Activated naive CD8-positive, alpha-beta T cell treated with anti-CD3 and anti-CD28 coated beads for 36 hours (primary cell): ENCODE measurements at regions not wholly inside any gene's neighbourhood (a gene's known extent, or its start where the extent isn't known, plus 50 kb on each side); places are given as distances from the start of the nearest gene placed in this dataset.

Source experiments
- DNase-seq: peaks from one replicate; pipeline ENCODE4 v3.0.0; 2021
- H3K27ac Mint-ChIP-seq: one replicate; pipeline ENCODE4 v1.8.0; 2022; ENCODE audit warnings: mild to moderate bottlenecking, moderate library complexity, mixed read lengths
- H3K27me3 Mint-ChIP-seq: one replicate; pipeline ENCODE4 v1.8.0; 2022; ENCODE audit warnings: mild to moderate bottlenecking, mixed read lengths
- H3K36me3 Mint-ChIP-seq: one replicate; pipeline ENCODE4 v1.8.0; 2021; ENCODE audit warnings: mild to moderate bottlenecking, mixed read lengths
- H3K4me1 Mint-ChIP-seq: one replicate; pipeline ENCODE4 v1.8.0; 2021; ENCODE audit warnings: mixed read lengths
- H3K4me3 Mint-ChIP-seq: one replicate; pipeline ENCODE4 v1.8.0; 2022; ENCODE audit warnings: mild to moderate bottlenecking, moderate library complexity, mixed read lengths
- H3K9me3 Mint-ChIP-seq: one replicate; pipeline ENCODE4 v1.8.0; 2022; ENCODE audit warnings: mixed read lengths

GRCh38 chr6:3601570-3601969, 144.7 kb upstream of the SLC22A23 start:
- Mint-ChIP-seq H3K4me1 (peaks cover 2% of the 10 kb centered on the region), H3K27me3 (peaks cover 25% of the 10 kb centered on the region), H3K36me3 (peaks cover 8% of the 10 kb centered on the region), H3K9me3 (peaks cover 19% of the 10 kb centered on the region), H3K4me3 (no peak overlapping the region), H3K27ac (no peak overlapping the region)
- DNase-seq = no peak

GRCh38 chr6:3597500-3598064, 140.7 kb upstream of the SLC22A23 start:
- Mint-ChIP-seq H3K36me3 (peaks cover 8% of the 10 kb centered on the region), H3K9me3 (peaks cover 18% of the 10 kb centered on the region), H3K27ac (no peak overlapping the region), H3K4me1 (no peaks in the 10 kb centered on the region), H3K27me3 (peaks cover 22% of the 10 kb centered on the region), H3K4me3 (no peak overlapping the region)
- DNase-seq = no peak

GRCh38 chr6:3596766-3597165, 139.9 kb upstream of the SLC22A23 start:
- no peaks in the 10 kb centered on the region for H3K4me1 Mint-ChIP-seq
- DNase-seq = no peak
- H3K27me3 Mint-ChIP-seq = peaks cover 22% of the 10 kb centered on the region
- H3K9me3 Mint-ChIP-seq = peaks cover 12% of the 10 kb centered on the region
- H3K27ac Mint-ChIP-seq = no peak overlapping the region
- no peak overlapping the region for H3K4me3 Mint-ChIP-seq
- peaks cover 4% of the 10 kb centered on the region for H3K36me3 Mint-ChIP-seq

DNA sequence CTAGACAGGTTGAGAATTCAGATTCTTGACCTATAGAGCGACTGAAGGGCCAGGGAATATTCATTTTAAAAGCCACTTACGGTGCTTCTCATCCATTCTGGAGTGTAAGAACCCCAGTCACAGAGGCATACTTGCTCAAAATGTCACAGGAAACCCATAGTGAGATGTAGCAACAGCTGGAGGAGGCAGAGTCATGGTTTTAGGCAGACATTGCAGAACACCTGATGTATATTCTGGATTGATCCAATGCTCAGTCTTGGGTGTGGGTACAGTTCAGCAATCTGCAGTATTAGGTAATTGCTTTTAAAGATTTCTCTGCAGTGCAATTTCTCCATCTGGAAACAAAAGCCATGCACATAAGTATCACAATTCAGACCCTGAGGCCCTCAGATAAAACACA, 137.4 kb upstream of the SLC22A23 start:
- Mint-ChIP-seq H3K9me3 (no peaks in the 10 kb centered on the region), H3K27ac (no peak overlapping the region), H3K4me3 (no peak overlapping the region), H3K36me3 (no peaks in the 10 kb centered on the region), H3K4me1 (no peaks in the 10 kb centered on the region), H3K27me3 (peaks cover 2% of the 10 kb centered on the region)
- DNase-seq = no peak

GRCh38 chr6:3593161-3593560, 136.3 kb upstream of the SLC22A23 start:
- no peaks in the 10 kb centered on the region for H3K27me3 Mint-ChIP-seq
- no peak overlapping the region for H3K27ac Mint-ChIP-seq
- no peaks in the 10 kb centered on the region for H3K4me1 Mint-ChIP-seq
- no peak overlapping the region for H3K4me3 Mint-ChIP-seq
- H3K9me3 Mint-ChIP-seq = no peaks in the 10 kb centered on the region
- no peak for DNase-seq
- H3K36me3 Mint-ChIP-seq = no peaks in the 10 kb centered on the region

DNA sequence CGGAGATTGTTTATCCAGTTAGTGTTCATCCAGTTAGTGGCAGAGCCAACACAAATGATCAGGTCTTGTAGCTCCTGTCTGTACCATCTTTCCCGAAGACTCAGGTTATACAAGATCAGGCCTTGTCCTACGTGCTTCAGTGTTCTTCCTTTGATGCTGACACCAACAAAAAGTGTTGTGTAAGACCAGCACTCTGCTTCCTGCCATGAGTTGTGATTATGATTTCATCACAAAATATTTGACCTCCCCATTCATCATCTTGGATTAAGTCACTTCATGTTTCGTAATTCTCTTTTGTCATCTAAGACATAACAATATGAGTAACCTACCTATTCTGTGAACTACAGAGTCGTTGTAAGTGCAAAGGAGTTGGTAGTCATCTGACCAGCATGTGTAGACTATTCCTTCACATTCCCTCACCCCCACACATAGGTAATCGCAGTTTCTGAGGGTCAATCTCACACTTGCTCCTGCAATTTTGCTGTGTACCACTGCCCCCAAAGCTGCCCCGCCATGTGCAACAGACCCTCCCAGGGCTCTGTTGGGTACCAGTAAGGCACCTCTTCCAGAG, 135.6 kb upstream of the SLC22A23 start:
- H3K27ac Mint-ChIP-seq = no peak overlapping the region
- H3K4me1 Mint-ChIP-seq = no peaks in the 10 kb centered on the region
- no peak for DNase-seq
- H3K27me3 Mint-ChIP-seq = no peaks in the 10 kb centered on the region
- peaks cover 1% of the 10 kb centered on the region for H3K9me3 Mint-ChIP-seq
- no peak overlapping the region for H3K4me3 Mint-ChIP-seq
- no peaks in the 10 kb centered on the region for H3K36me3 Mint-ChIP-seq

- H3K9me3 Mint-ChIP-seq = peaks cover 1% of the 10 kb centered on the region
- H3K27me3 Mint-ChIP-seq = no peaks in the 10 kb centered on the region
- no peak overlapping the region for H3K4me3 Mint-ChIP-seq
- H3K36me3 Mint-ChIP-seq = no peaks in the 10 kb centered on the region
- no peaks in the 10 kb centered on the region for H3K4me1 Mint-ChIP-seq
- H3K27ac Mint-ChIP-seq = no peak overlapping the region
- no peak for DNase-seq
These were observed 135.1 kb upstream of the SLC22A23 start for GRCh38 chr6:3591970-3592369.

DNA sequence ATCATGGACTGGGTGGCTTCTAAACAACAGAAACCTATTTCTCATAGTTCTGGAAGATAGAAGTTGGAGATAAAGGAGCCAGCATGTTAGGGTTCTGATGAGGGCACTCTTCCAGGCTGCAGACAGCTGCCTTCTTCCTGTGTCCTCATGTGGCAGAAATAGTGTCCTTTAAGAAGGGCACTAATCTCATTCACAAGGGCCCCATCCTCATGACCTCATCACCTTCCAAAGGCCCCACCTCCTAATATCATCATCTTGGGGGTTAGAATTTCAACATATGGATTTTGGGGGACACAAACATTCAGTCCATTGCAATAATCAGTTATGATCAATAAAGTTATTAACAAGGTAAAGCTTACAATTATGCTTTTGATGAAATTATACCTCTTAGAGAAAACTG, 130.8 kb upstream of the SLC22A23 start:
- no peak for DNase-seq
- H3K27me3 Mint-ChIP-seq = no peaks in the 10 kb centered on the region

GRCh38 chr6:3585320-3585935, 128.6 kb upstream of the SLC22A23 start:
- H3K4me3 Mint-ChIP-seq = no peak overlapping the region
- H3K9me3 Mint-ChIP-seq = peaks cover 1% of the 10 kb centered on the region
- H3K4me1 Mint-ChIP-seq = peaks cover 2% of the 10 kb centered on the region
- no peak for DNase-seq
- H3K36me3 Mint-ChIP-seq = no peaks in the 10 kb centered on the region
- no peaks in the 10 kb centered on the region for H3K27me3 Mint-ChIP-seq
- no peak overlapping the region for H3K27ac Mint-ChIP-seq

More for the DNA sequence above, 130.8 kb upstream of the SLC22A23 start:
- peaks cover 1% of the 10 kb centered on the region for H3K9me3 Mint-ChIP-seq
- H3K36me3 Mint-ChIP-seq = no peaks in the 10 kb centered on the region
- H3K4me3 Mint-ChIP-seq = no peak overlapping the region
- H3K4me1 Mint-ChIP-seq = peaks cover 2% of the 10 kb centered on the region
- H3K27ac Mint-ChIP-seq = no peak overlapping the region

- Mint-ChIP-seq H3K36me3 (no peaks in the 10 kb centered on the region), H3K27ac (no peak overlapping the region), H3K4me3 (no peak overlapping the region), H3K27me3 (no peaks in the 10 kb centered on the region), H3K9me3 (peaks cover 1% of the 10 kb centered on the region), H3K4me1 (peaks cover 2% of the 10 kb centered on the region)
- DNase-seq = no peak
These were observed 127.8 kb upstream of the SLC22A23 start for GRCh38 chr6:3584606-3585005.

DNA sequence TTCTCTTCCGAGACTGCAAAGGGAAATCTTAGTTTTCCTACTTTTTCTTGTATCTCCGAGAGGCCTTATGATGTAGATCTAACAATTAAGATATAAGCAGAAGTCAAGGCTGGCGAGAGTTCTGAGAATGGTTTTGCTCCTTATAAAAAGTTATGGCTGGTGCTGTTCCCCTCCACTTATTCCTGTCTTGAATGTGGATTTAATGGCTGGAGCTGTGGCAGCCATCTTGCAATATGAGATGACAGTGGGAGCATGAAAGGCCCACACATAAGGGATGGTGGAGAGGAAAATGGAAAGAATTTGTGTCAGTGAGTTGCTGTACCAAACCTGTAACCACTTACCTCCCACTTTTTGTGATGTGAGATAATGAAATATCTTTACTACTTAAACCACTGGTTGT, 124.6 kb upstream of the SLC22A23 start:
- Mint-ChIP-seq H3K27ac (no peak overlapping the region), H3K9me3 (no peaks in the 10 kb centered on the region), H3K27me3 (no peaks in the 10 kb centered on the region), H3K36me3 (no peaks in the 10 kb centered on the region), H3K4me1 (peaks cover 2% of the 10 kb centered on the region), H3K4me3 (no peak overlapping the region)
- no peak for DNase-seq

GRCh38 chr6:3579652-3580175, 122.9 kb upstream of the SLC22A23 start:
- Mint-ChIP-seq H3K27me3 (no peaks in the 10 kb centered on the region), H3K9me3 (no peaks in the 10 kb centered on the region), H3K27ac (no peak overlapping the region), H3K4me1 (no peaks in the 10 kb centered on the region), H3K36me3 (no peaks in the 10 kb centered on the region), H3K4me3 (no peak overlapping the region)
- no peak for DNase-seq

DNA sequence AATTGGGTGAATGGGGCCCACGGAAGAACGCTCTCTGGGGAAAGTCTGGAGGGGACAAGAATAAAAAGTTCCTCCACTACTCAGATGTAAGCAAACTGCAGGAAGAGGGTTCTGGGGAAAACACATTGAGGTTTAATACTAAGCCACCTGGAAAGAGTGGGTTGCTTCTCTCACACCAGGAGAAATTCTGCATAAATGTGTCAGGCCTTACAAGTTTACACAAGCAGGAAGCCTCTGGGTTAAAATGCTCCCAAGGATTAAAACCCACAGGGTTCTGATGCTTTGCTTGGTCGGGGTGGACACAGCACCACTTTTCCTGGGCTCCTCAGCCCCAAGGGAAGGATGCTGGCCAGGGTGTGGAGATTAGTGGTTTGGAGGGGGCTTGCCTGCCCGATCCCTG, 122.1 kb upstream of the SLC22A23 start:
- Mint-ChIP-seq H3K4me1 (no peaks in the 10 kb centered on the region), H3K4me3 (no peak overlapping the region), H3K9me3 (no peaks in the 10 kb centered on the region), H3K27me3 (no peaks in the 10 kb centered on the region), H3K36me3 (no peaks in the 10 kb centered on the region), H3K27ac (no peak overlapping the region)
- no peak for DNase-seq

- Mint-ChIP-seq H3K9me3 (no peaks in the 10 kb centered on the region), H3K4me3 (no peak overlapping the region), H3K27me3 (no peaks in the 10 kb centered on the region), H3K36me3 (no peaks in the 10 kb centered on the region), H3K27ac (no peak overlapping the region), H3K4me1 (no peaks in the 10 kb centered on the region)
- no peak for DNase-seq
These were observed 120.7 kb upstream of the SLC22A23 start for GRCh38 chr6:3577517-3577916.

GRCh38 chr6:3575701-3576100, 118.9 kb upstream of the SLC22A23 start:
- no peak overlapping the region for H3K4me3 Mint-ChIP-seq
- no peaks in the 10 kb centered on the region for H3K9me3 Mint-ChIP-seq
- no peaks in the 10 kb centered on the region for H3K27me3 Mint-ChIP-seq
- no peak overlapping the region for H3K27ac Mint-ChIP-seq
- no peak for DNase-seq
- no peaks in the 10 kb centered on the region for H3K4me1 Mint-ChIP-seq
- H3K36me3 Mint-ChIP-seq = no peaks in the 10 kb centered on the region

GRCh38 chr6:3575166-3575565, 118.3 kb upstream of the SLC22A23 start:
- no peaks in the 10 kb centered on the region for H3K4me1 Mint-ChIP-seq
- no peaks in the 10 kb centered on the region for H3K9me3 Mint-ChIP-seq
- no peak overlapping the region for H3K4me3 Mint-ChIP-seq
- H3K27ac Mint-ChIP-seq = no peak overlapping the region
- DNase-seq = no peak
- H3K27me3 Mint-ChIP-seq = no peaks in the 10 kb centered on the region
- H3K36me3 Mint-ChIP-seq = no peaks in the 10 kb centered on the region
